Esophagus squamous epithelium (tissue), 5 donors: ENCODE measurements at regions not wholly inside any gene's neighbourhood (a gene's known extent, or its start where the extent isn't known, plus 50 kb on each side); places are given as distances from the start of the nearest gene placed in this dataset.
A peak's percentile ranks its signal among the peaks of the same experiment; 100 is the strongest.

Source experiments
- DNase-seq: peaks from one replicate; lab custom pipeline; 2025; lab: John Stamatoyannopoulos, UW
- H3K27ac ChIP-seq, 4 donors: fragments of 200-600 bp; sonication (generic); one replicate each; pipeline ENCODE4 v1.5.1; 2016 to 2019; ENCODE audit warnings: mild to moderate bottlenecking in 1 of 4
- H3K27me3 ChIP-seq, 4 donors: fragments of 200-600 bp; sonication (generic); 1 replicate in 3 of 4; 2 replicates in 1 of 4; pipeline versions ENCODE4 v1.5.1 to v1.6.0; 2017 to 2021; ENCODE audit warnings: antibody characterized with exemption in 1 of 4
- H3K36me3 ChIP-seq, 3 donors: fragments of 200-600 bp; sonication (generic); one replicate each; pipeline ENCODE4 v1.5.1; 2016 to 2019
- H3K4me1 ChIP-seq, 3 donors: fragments of 200-600 bp; sonication (generic); one replicate each; pipeline ENCODE4 v1.5.1; 2017 to 2019
- H3K4me3 ChIP-seq, 4 donors: fragments of 200-600 bp; sonication (generic); 1 replicate in 3 of 4; 2 replicates in 1 of 4; pipeline ENCODE4 v1.5.1; 2016 to 2019; ENCODE audit warnings: mild to moderate bottlenecking in 2 of 4, moderate library complexity in 1 of 4
- H3K9me3 ChIP-seq, 3 donors: fragments of 200-600 bp; sonication (generic); one replicate each; pipeline ENCODE4 v1.5.1; 2016 to 2019
- POLR2A ChIP-seq, 4 donors: fragments of 450-650 bp; IDR thresholded peaks; one replicate each; pipeline ENCODE4 v1.6.1; 2017; ENCODE audit warnings: antibody characterized with exemption in 4 of 4, mild to moderate bottlenecking in 4 of 4, moderate library complexity in 3 of 4
- WGBS, 2 donors: methylation state at CpG; one replicate each; pipeline ENCODE4 v1.1.5; 2018; 5-methylcytosine and 5-hydroxymethylcytosine counted together
- intact Hi-C: fragments of 100-400 bp; cut with DNase I; formaldehyde crosslinking; loops from one replicate; pipeline ENCODE4 v1.15.0; 2022
- TF ChIP-seq, protein P1 (sequence below), 6 experiments: fragments of 450-650 bp in 4 of 6; fragments of 200-600 bp in 2 of 6; sonication (generic) in 2 of 6; IDR thresholded peaks; one replicate each; pipeline ENCODE4 v1.5.1; 2016 to 2019; ENCODE audit warnings: antibody characterized with exemption in 6 of 6, mild to moderate bottlenecking in 4 of 6, moderate library complexity in 4 of 6
- donor health status: DM: yes; HTN: yes; CAD: no.

DNA sequence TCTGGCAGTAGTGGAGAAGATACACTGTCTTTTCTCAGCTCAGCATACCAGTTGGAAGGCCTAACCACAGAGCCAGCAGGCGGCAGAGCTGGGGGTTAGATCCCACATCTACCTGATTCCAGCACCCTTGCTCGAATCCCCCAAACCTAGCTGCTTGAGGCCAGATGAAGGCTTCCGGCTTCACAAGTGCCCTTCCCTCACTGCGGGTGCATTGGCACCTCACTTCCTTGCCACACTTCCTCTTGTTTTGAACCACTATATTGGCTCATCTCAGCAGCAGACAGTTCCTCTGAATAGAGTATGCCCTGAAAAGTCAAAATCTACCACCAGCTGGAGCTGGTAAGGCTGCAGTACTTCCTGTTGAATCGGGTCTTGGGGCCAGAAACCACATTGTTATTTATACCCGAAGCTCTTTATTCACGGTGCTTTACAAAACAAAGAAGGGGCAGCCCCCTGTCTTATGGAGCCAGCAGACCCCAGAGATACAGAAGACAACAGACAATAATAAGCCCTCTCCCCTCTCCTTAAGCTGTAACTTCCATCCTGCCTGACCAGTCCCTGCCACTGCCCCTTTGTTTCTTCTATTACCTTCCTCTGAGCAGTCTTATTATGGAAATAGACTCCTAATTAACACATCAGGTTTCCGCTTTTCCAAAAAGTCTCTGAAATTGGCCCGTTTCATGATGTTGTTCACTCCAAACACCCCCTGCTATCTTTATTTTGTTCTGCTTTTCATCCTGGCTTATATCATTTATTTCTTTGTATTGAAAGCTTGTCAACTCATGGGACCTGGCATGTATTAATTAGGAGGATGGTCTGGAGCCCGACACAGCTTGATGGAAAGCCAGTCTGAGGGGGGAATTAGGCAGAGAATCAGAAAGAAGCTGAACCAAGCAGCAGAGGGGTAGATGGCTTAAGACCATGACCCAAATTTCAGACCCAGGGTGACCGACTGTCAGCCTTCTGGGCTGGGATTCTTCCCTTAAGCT is 233.5 kb downstream of the EFCAB11 start:
- intact Hi-C loops: no loop called here
- Histone ChIP-seq H3K36me3 (no peaks in the 10 kb centered on the region), H3K27me3 (no peaks in the 10 kb centered on the region), H3K9me3 (no peaks in the 10 kb centered on the region), H3K4me3 (no peak overlapping the region), H3K27ac (peak overlapping the region; percentile 21 to 75 (median 51)), H3K4me1 (peaks cover 0 to 29% (median 10%) of the 10 kb centered on the region in 3 donors)
- DNase-seq: no peak
- TF ChIP-seq, protein P1, sequence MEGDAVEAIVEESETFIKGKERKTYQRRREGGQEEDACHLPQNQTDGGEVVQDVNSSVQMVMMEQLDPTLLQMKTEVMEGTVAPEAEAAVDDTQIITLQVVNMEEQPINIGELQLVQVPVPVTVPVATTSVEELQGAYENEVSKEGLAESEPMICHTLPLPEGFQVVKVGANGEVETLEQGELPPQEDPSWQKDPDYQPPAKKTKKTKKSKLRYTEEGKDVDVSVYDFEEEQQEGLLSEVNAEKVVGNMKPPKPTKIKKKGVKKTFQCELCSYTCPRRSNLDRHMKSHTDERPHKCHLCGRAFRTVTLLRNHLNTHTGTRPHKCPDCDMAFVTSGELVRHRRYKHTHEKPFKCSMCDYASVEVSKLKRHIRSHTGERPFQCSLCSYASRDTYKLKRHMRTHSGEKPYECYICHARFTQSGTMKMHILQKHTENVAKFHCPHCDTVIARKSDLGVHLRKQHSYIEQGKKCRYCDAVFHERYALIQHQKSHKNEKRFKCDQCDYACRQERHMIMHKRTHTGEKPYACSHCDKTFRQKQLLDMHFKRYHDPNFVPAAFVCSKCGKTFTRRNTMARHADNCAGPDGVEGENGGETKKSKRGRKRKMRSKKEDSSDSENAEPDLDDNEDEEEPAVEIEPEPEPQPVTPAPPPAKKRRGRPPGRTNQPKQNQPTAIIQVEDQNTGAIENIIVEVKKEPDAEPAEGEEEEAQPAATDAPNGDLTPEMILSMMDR (IDR thresholded peaks at IDR 0.05): no peak
- TF ChIP-seq POLR2A (IDR thresholded peaks at IDR 0.05): no peak
- 64 to 69% methylated on average over 11 of the region's 11 CpGs for WGBS, 2 donors

DNA sequence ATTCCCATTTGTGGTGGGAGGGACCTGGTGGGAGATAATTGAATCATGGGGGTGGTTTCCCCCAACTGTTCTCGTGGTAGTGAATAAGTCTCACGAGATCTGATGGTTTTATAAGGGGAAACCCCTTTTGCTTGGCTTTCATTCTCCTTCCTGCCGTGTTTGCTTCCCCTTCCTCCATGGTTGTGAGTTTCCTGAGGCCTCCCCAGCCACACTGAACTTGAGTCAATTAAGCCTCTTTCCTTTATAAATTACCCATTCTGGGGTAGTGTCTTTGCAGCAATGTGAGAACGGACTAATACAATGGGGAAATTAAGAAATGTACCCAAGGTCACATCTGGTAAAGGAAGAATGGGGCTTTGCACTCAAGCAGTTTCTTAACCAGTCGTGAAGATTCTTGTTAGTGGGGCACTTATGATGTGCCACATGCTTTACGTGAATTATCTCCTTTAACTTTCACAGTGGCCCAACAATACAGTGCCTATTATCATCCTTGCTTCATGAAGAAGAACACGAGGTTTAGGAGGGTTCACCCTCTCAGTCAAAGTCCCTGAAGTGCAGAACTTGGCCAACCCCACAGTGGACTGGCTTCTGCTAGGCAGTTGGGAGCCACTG is 234.3 kb downstream of the EFCAB11 start:
- Histone ChIP-seq H3K9me3 (no peaks in the 10 kb centered on the region), H3K36me3 (no peaks in the 10 kb centered on the region), H3K27me3 (no peaks in the 10 kb centered on the region), H3K27ac (peak overlapping the region; percentile 19 to 75 (median 51)), H3K4me3 (no peak overlapping the region), H3K4me1 (peaks cover 0 to 29% (median 10%) of the 10 kb centered on the region in 3 donors)
- no peak for DNase-seq
- TF ChIP-seq, protein P1 (IDR thresholded peaks at IDR 0.05): no peak
- no peak for TF ChIP-seq POLR2A (IDR thresholded peaks at IDR 0.05)
- intact Hi-C loops: no loop called here
- 66 to 70% methylated on average over 7 of the region's 7 CpGs for WGBS, 2 donors

DNA sequence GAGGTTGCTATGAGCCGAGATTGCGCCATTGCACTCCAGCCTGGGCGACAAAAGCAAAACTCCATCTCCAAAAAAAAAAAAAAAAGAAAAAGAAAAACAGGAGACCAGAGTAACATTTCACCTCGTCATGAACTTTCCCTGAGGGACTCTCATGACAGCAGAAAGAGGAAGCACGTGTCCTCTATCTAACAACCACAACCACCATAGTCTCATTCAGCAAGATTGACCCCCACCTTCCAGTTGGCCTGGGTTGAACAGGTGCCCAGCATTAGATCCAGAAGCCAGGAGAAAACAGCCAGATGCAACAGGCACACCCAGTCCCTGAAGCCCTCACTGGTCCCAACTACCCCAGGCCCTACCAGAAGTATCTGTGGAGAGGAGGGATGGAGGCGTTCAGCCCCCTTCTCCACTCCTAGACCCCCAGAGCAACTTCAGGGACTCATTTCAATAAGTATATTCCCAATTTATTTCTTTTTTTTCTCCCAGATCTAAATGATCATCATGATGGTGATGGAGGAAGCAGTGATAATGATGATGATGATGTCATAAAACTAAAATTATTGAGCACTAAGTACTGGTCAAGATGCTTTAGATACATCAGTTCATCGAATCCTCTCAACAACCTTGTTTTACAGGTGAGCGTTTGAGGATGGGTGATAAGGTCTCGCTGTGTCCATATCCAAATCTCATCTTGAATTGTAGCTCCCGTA is 235.0 kb downstream of the EFCAB11 start:
- DNase-seq: no peak
- TF ChIP-seq, protein P1 (IDR thresholded peaks at IDR 0.05): no peak
- TF ChIP-seq POLR2A (IDR thresholded peaks at IDR 0.05): no peak
- Histone ChIP-seq H3K36me3 (no peaks in the 10 kb centered on the region), H3K27me3 (no peaks in the 10 kb centered on the region), H3K27ac (peak overlapping the region in 2 of 4 donors; percentile 71 to 75), H3K9me3 (no peaks in the 10 kb centered on the region), H3K4me1 (peaks cover 0 to 29% (median 10%) of the 10 kb centered on the region in 3 donors), H3K4me3 (no peak overlapping the region)
- 77 to 81% methylated on average over 9 to 10 of the region's 10 CpGs for WGBS, 2 donors
- intact Hi-C loops: no loop called here

DNA sequence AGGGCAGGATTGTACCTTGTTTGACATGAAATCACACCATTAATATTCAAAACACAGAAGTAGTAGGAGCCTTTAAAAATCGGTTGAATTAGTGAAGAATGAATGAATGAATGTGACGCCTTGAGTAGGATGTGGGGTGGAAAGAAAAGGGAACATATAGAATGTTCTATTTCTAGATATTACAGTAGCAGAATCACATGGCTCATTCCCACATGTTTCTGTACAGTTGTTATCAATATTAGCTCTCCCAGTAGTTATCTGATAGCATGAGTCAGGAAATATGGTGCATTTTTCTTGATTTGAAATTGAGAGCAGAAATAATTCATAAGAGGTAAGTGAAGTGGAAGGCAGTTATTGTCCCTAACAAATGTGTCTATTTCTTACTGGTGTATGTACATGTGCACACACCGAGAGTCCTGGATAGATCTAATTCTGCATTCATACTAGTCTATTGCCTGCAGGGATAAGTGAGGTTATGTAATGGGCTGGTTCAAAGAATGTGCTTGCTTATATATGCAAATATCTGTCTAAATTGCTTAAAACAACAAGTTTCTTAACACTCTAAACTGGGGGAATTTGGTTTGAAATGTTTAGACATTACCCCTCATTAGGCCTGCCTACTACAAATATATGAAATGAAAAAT is 245.4 kb downstream of the EFCAB11 start:
- 70 to 77% methylated on average over 3 of the region's 3 CpGs for WGBS, 2 donors
- H3K4me3 ChIP-seq: no peak overlapping the region
- no peaks in the 10 kb centered on the region for H3K9me3 ChIP-seq
- no peak overlapping the region for H3K27ac ChIP-seq
- H3K27me3 ChIP-seq: no peaks in the 10 kb centered on the region
- no peak for DNase-seq
- TF ChIP-seq POLR2A (IDR thresholded peaks at IDR 0.05): no peak
- TF ChIP-seq, protein P1 (IDR thresholded peaks at IDR 0.05): no peak
- H3K36me3 ChIP-seq: no peaks in the 10 kb centered on the region
- intact Hi-C loops: no loop called here
- no peaks in the 10 kb centered on the region for H3K4me1 ChIP-seq
